ENCODE measurements at regions not wholly inside any gene's neighbourhood (a gene's known extent, or its start where the extent isn't known, plus 50 kb on each side); places are given as distances from the start of the nearest gene placed in this dataset.
"Not testable (repeated sequence)": the region's sequence is repeated elsewhere in the genome, so short reads cannot be mapped to it uniquely, and the experiment has no call there.

DNA sequence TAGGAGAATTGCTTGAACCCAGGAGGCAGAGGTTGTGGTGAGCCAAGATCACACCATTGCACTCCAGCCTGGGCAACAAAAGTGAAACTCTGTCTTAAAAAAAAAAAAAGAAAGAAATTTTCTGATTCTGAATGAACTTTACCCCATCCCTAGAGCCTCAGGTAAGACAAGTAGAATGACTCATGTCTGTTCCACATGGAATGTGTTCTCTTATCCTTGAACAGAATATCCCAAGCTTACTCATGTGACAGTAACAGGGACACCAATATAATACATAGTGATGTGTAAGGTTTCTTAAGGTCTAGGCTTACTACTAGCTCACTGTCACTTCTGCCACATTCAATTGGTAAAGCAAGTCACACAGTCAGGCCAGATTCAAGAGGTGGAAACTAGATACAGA, 219.6 kb upstream of the BTBD3 start:
- no peak for DNase-seq
- no peak for TF ChIP-seq GATA1 (IDR thresholded peaks at IDR 0.05; ENCODE audit: low read depth, low read length)
- no peak for TF ChIP-seq POLR2A (IDR thresholded peaks at IDR 0.05; ENCODE audit: low read length)

DNA sequence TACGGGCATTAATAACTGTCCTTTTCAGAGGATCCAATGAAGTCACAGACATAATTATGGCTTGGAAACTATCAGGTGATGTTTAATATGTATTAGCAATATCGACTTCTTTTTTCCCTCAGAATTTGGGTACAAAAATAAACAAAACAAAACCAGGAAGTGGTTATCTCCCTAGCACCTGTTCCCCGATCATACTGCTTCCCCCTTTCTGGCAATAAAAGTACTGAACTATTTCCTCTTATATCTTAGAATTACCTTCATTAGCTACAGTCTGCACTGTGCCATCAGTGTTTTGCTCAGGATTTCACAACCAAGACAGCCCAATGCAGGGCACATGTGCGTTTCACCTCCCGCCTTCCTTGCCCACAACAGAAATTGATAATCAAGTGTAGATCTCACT, 216.9 kb upstream of the BTBD3 start:
- DNase-seq = no peak
- TF ChIP-seq GATA1 (IDR thresholded peaks at IDR 0.05; ENCODE audit: low read depth, low read length) = no peak
- TF ChIP-seq POLR2A (IDR thresholded peaks at IDR 0.05; ENCODE audit: low read length) = no peak

DNA sequence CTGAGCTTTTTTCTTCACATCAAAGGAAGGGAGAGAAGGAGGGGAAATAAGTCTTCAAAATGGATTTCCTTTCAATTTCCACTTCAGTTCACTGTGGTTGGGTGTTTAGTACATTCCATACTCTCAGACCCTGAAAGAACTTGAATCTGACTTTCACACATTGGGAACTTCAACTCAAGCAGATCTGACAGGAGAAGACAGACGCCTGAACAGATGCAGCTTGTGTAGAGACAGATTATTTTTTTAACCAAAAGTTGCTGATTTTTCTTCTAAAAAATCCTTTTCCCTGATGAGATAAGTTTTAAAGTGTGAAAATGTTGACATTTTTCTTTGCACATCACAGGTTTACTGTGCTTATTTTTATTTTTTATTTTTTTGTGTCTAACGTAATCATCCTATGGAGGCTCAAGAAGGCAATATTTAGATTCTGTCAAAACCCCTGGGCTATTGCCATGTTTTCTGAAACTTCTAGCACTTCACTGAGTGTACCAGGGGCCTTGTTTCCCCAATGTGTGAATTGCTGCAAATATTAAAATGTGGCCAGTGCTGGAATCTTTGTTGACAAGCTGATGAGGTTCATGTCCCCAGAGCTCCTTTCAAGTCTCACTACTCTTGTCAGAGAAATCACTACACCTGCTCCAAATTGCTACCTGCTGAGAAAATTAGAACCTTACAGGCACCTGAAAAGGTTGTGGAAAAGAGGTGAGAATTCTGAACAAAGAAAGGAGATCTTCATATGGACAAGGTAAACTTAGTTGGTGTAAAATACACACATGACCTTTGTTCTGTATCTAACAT, 214.8 kb upstream of the BTBD3 start:
- TF ChIP-seq GATA1 (IDR thresholded peaks at IDR 0.05; ENCODE audit: low read depth, low read length) (no peak), POLR2A (IDR thresholded peaks at IDR 0.05; ENCODE audit: low read length) (no peak)
- DNase-seq = no peak

DNA sequence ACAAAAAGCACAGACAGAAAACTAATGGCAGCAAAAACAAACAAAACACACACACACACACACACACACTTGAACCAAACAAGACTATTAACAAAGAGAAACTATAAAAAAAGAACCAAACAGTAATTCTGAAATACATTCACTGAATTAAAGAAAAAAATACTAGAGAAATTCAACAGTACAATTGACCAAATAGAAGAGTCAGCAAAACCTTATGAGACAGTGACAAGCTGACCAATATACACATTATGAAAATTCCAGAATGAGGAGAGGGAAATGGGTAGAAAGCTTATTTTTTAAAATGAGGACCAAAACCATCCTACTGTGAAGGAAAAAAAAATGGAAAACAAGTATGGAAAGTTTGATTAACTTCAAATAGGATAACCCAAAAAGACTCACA, 212.2 kb upstream of the BTBD3 start:
- TF ChIP-seq POLR2A (IDR thresholded peaks at IDR 0.05; ENCODE audit: low read length) (no peak), GATA1 (IDR thresholded peaks at IDR 0.05; ENCODE audit: low read depth, low read length) (no peak)
- DNase-seq = no peak

DNA sequence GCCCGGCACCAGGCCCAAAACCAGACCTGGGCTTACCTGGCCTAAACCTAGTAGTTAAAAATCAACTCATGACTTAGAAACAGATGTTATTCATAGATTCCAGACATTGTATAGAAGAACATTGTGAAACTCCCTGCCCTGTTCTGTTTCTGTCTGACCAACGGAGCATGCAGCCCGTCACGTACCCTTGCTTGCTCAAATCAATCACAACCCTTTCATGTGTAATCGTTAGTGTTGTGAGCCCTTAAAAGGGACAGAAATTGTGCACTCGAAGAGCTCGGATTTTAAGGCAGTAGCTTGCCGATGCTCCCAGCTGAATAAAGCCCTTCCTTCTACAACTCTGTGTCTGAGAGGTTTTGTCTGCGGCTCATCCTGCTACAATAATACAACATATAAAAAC, 209.5 kb upstream of the BTBD3 start:
- not testable (repeated sequence) for DNase-seq

DNA sequence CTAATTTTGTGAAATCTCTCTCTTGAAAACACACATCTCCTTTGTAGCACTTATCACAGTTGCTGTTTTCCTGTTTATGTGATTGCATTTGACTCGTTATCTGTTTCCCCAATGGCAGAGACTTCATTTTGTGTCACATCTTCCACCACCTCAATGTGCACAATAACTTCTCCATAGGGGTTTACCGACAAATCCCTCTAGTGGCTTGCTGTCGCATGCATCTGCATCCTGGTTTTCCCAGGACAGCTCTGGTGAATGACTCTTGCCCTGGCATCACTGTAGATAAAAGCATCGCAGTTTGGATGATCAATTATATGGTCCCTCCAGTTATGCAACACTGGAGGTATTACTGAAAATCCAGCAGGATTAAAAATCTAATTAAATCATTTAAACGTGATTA, 206.5 kb upstream of the BTBD3 start:
- no peak for TF ChIP-seq POLR2A (IDR thresholded peaks at IDR 0.05; ENCODE audit: low read length)
- no peak for TF ChIP-seq GATA1 (IDR thresholded peaks at IDR 0.05; ENCODE audit: low read depth, low read length)
- DNase-seq = no peak

DNA sequence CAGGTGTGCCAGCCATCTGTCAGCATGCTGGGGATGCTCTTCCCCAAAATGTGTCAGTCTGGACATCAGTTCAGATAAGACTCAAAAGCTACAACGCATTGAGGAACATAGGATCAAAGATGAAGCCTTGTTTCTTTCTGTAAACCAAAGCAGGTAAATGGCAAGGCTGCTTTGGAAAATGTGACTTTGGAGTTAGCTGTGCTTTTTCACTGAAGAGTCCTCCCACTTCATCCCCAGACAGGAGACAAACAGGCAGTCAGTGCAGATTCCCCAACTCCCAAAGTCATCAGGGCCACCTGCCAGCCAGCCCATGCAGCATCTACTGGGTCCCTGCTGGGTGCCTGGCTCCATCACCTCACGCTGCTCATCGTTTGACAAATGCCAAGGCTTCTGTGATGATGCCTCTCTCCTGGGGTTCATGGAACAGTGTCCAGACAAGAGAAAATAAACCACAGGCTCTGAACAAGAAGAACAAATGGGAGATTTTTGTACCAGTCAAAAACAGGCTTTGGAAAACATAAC, 205.0 kb upstream of the BTBD3 start:
- no peak for DNase-seq
- no peak for TF ChIP-seq GATA1 (IDR thresholded peaks at IDR 0.05; ENCODE audit: low read depth, low read length)
- no peak for TF ChIP-seq POLR2A (IDR thresholded peaks at IDR 0.05; ENCODE audit: low read length)

DNA sequence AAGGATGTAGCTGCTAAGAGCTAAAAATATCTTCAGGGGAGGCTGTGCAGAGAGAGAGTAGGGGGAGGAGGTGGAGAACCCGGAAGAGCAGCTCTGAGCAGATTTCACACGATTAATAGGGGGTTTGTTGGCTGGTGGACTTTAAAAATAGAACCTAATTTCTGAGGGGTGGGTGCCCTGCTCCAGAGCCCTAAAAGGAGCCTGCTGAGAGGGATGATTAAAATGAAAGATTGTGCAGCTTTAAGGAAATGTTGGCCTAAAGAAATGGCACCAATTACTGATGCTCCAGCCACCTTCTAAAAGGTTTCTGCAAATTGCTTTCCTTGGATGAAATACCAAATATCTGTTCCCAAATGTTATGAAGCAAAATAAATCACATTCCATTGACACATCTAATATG, 202.8 kb upstream of the BTBD3 start:
- no peak for TF ChIP-seq POLR2A (IDR thresholded peaks at IDR 0.05; ENCODE audit: low read length)
- TF ChIP-seq GATA1 (IDR thresholded peaks at IDR 0.05; ENCODE audit: low read depth, low read length) = no peak
- DNase-seq = no peak

DNA sequence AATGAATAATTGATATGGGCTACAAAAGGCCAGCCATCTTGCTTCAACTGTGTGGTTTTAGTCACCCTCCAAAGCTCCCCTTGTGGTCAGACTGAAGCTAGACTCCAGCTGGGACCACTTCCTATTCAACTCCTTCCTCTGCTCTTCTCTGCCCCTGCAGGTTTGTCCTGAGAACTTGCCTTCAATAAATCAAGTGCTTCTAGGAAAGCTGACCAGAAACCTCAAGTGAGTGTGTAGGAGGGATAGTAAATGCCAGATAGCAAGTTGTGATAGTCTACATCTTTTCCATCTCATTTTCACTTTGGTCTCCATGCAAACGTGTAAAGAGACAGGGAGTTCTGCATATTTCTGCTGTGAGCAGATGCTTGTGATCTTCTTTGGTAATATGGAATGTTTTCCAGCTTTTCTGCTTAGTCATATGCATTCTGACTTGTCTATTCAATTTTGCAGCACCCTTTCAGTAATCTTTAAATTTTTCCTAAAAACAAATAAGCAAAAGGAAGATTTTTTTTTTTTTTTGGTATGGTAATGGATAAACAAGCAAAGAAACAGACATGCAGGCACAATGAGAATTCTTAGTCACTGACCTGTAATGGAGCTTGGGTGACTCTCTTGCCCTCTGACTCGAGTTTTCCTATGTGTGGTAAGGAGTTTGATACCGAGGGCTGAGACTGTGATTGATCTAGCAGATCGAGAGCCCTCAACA, 201.3 kb upstream of the BTBD3 start:
- peak; percentile 20 to 46 for DNase-seq

DNA sequence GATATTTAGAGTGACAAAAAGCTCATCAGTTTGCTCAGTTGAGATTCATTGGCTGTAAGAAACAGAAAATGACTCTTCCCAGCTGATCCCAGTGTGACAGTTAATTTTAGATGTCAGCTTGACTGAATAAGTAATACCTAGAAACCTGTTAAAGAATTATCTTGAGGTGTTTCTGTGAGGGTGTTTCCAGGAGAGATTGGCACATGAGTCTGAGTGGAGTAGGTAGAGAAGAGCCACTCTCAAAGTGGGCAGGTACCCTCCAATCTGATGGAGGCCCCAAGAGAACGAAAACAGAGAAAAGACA, 200.8 kb upstream of the BTBD3 start:
- DNase-seq = no peak
- TF ChIP-seq GATA1 (IDR thresholded peaks at IDR 0.05; ENCODE audit: low read depth, low read length) = no peak
- TF ChIP-seq POLR2A (IDR thresholded peaks at IDR 0.05; ENCODE audit: low read length) = no peak

More for the DNA sequence above, 201.3 kb upstream of the BTBD3 start:
- TF ChIP-seq GATA1 (IDR thresholded peaks at IDR 0.05; ENCODE audit: low read depth, low read length) = no peak

DNA sequence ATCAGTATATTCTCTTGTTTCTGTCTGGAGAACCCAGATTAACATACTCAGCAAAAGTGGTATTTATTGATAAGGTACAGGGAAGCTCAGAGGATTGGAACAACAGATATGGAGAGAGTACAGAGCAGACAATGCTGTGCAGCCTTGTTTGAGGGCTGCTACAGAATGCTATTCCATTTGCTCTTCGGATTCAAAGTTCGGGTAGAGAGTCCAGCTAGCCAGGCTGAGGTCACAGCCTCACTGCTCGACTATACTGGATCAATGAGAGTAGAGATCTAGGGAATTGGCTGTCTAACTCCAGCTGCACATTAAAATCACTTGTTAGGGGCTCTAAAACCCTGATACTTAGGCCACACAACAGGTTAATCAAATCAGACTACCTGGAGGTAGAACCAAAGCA, 200.1 kb upstream of the BTBD3 start:
- peak in 1 of 2 experiments; percentile 2 for DNase-seq
- TF ChIP-seq POLR2A (IDR thresholded peaks at IDR 0.05; ENCODE audit: low read length) = no peak
- no peak for TF ChIP-seq GATA1 (IDR thresholded peaks at IDR 0.05; ENCODE audit: low read depth, low read length)

DNA sequence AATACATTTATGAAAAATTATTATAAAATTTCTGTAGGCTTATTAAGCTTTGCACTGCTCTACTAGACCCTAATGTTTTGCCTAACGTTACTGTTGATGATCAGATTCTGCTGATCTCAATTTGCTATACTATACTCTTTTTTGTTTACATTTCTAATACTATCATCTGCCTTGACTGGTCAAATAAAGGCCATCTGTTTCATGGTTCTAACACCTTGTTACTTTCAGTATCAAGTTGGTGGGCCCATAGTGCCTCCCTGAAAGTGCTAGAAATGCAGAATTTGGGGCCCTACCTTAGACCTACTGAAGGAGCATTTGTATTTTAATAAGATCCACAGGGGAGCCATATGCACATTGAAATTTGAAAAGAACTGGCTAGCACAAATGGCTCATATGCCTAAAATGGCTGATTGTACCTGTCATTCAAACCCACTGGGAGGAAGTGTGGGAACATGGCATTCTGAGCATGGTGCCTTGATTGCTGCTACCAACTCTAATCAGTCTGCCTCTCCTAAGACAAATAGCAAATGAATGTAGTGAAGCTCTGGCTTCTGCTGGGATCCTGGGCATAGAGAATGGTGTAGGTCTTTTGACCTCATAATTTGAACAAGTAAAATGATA, 199.1 kb upstream of the BTBD3 start:
- no peak for DNase-seq
- TF ChIP-seq POLR2A (IDR thresholded peaks at IDR 0.05; ENCODE audit: low read length) = no peak
- no peak for TF ChIP-seq GATA1 (IDR thresholded peaks at IDR 0.05; ENCODE audit: low read depth, low read length)

DNA sequence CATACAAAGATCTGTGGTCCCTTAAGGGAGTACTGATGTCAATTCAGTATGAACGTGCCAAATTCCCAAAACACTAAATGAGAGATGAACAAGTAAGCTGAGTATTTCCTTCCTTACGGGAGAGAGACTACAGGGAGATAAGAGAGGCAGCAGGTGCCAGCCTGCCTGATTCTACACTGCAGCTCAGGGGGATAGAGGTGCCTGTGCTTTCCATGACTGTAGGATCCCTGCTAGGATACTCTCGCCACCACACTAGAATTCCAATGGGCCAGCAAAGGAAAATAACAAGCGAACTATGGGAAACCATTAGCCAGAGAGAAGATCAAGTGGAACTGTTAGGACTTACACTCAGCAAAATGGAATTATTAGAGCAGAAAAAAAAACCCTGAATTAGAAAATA, 198.5 kb upstream of the BTBD3 start:
- TF ChIP-seq POLR2A (IDR thresholded peaks at IDR 0.05; ENCODE audit: low read length) = no peak
- TF ChIP-seq GATA1 (IDR thresholded peaks at IDR 0.05; ENCODE audit: low read depth, low read length) = no peak
- no peak for DNase-seq

DNA sequence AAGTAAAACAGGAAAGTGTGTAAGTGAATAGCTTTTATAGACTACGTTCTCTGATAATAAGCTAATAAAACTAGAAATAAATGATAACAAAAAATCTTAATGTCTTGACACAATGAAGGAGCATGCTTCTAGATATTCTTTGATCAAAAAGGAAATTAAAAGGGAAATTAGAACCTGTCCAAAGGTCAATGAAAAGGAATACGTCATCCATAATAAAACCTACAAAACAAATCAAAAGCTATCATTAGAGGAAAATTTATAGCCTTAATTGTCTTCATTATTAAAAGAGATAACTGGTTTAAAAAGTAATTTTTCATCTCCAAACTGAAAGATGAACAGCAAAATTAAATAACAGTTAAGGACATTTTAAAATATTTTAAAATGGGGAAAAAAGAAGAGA, 196.3 kb upstream of the BTBD3 start:
- TF ChIP-seq POLR2A (IDR thresholded peaks at IDR 0.05; ENCODE audit: low read length) (no peak), GATA1 (IDR thresholded peaks at IDR 0.05; ENCODE audit: low read depth, low read length) (no peak)

DNA sequence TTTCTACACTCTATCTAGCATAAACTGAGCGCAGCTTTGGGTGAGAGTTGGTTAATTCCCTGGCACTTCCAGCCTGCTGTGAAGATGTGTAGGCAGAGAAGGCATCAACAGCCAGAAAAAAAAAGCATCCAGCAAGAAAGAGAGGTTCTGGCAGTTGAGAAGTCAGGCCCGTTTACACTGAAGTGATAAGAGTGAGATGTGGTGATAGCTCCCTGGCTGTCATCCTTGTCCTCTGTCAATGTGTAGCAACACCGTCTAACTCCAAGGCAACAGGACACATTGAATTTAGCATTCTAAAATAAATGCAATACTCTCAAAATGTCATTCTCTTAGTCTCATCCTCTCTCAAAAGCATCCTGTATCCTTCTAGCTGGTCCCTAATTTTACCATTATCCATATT, 193.6 kb upstream of the BTBD3 start:
- DNase-seq = no peak
- TF ChIP-seq GATA1 (IDR thresholded peaks at IDR 0.05; ENCODE audit: low read depth, low read length) = no peak
- TF ChIP-seq POLR2A (IDR thresholded peaks at IDR 0.05; ENCODE audit: low read length) = no peak

More for the DNA sequence above, 196.3 kb upstream of the BTBD3 start:
- no peak for DNase-seq
